GM21381 (cell line): ENCODE measurements at regions not wholly inside any gene's neighbourhood (a gene's known extent, or its start where the extent isn't known, plus 50 kb on each side); places are given as distances from the start of the nearest gene placed in this dataset.
"Not testable (repeated sequence)": the region's sequence is repeated elsewhere in the genome, so short reads cannot be mapped to it uniquely, and the experiment has no call there.

ENCODE experiments used
- ATAC-seq: cut with Tn5 transposase; IDR thresholded peaks from one replicate; pipeline ENCODE4 v1.9.1; 2021; ENCODE audit warnings: mild to moderate bottlenecking, moderate library complexity; ENCODE audit not compliant: unreplicated experiment

DNA sequence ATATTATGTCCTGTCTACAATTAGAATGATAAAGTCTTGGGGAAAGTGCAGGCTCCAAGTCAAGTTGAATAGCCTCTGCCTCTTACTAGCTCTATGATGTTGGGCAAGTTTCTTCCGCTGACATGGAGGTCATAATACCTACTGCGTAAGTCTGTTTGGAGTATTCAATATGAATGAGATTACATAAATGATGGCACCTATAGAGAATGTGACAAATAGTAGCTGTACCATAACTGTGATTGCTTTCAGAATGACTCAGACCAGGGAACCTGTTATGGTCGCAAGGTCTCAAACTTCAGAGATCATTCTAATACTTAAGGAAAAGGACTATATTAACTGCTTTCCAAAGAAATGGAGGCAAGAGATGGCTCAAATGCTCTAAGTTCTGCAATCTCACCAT is 94.0 kb upstream of the ABCA1 start:
- no peak for ATAC-seq

DNA sequence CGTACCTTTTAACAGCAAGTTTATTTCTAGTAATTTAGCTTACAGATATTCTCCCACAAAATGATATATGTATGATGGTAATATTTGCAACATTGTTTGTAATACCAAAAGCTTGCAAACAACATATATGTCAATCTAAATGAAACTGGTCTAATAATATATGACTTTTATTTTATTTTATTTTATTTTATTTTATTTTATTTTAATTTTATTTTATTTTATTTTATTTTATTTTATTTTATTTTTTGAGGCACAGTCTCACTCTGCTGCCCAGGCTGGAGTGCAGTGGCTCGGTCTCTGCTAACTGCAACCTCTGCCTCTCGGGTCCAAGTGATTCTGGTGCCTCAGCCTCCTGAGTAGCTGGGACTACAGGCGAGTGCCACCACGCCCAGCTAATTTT is 94.6 kb upstream of the ABCA1 start:
- ATAC-seq: not testable (repeated sequence)

DNA sequence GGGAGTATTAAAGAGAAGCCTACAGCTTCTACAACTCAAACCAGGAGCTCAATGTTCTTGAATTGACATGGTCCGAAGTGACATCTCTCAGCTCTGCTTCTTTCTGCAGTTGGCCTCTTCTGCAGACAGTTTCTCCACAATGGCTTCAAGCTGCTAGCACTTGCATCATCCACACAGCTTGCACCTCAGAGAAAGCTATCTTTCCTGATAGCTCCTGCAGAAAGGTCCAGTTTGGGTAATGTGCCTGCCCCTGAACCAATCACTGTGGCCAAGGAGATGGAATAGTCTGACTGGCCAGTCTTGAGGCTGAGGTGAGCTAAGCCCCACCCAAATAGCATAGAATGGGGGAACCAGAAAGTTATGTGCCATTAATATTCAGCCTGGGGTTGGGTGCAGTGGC is 95.8 kb upstream of the ABCA1 start:
- no peak for ATAC-seq

DNA sequence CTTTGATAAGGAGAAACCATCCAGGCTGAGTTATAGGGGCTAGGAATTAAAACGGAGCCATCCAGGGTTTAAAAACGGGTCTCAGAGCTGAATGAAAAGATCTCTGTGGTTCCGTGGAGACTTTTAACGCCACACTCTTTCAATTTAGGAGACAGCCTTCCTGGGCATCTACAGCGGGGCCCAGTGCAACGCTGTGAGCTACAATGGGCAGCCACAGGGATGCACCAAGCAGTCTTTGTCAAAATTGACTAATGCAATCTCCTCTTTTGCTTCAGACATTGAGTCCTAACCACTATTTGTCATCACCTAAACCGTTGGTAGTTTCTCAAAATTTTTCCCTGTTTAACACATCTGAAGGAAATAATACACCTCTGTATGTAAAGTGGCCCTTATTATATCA is 96.6 kb upstream of the ABCA1 start:
- no peak for ATAC-seq

DNA sequence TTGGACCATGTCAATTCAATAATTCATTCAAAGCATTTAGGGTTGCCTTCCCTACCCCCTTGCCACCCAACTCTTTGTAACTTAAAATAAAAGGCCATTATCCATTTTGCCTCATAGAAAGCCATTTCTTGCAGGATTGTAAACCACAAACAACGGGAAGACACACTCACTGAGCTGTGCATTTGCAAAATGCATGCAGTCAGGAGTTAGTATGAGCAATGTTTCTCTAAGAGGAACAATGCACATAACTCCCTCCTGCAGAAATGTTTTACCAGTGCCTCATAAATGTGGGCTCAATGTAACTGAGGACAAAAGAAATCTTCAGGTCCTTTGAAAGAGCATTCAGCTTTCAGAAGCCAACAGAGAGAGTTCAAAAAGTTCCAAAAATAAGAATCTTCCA is 98.5 kb upstream of the ABCA1 start:
- ATAC-seq: no peak

DNA sequence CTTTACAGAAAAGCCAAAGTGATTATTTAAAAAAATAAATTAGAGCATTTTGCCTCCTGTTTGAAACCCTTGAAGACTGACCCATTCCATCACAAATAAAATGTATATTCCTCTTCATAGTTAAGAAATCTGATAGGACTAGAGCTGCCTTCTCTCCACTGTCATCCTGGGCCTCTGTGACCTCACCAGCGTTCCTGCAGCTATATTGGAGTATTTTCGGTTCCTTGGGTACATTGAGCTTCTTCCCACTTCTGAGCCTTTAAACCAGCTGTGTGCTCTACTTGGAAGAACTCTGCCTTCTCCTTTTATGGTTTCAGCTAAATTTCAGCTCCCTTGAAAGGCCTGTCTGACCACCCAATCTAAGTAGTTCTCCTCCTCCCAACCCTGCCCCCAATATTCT is 99.1 kb upstream of the ABCA1 start:
- ATAC-seq: no peak

DNA sequence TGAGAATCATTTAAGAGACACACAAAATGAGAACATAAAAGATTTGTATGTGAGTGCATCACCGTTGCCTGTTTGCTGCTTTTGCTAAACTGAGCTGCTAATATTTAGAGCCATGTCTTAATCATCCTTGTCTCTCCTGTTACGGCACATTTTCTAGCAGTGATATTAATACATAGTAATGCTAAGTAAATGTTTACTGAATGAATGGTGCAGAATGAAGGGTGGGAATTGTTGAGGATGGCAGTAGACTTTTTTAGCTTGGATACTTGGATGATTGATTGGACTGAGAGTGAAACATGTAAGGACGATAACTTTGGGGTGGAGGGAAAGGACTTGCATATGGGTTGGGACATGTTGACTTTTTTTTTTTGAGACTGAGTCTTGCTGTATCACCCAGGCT is 102.3 kb upstream of the ABCA1 start:
- no peak for ATAC-seq

DNA sequence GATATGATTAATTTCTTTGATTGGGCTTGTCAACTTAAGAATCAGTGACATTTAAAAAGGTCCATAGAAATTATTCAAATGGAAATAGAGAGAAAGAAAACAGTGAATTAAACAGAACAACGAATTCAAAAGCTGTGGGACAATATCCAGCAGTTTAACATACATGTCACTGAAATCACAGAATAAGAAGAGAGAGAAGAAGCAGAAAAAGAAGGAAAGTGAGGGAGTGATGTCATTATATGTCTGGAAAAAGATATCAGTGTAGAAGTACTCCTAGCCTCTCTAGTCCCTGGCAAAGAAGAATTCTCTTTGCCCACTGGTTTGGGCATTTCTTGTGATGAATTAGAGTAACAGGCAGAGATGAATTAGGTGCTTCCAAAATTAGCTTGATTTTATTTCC is 109.2 kb upstream of the ABCA1 start:
- ATAC-seq: no peak

DNA sequence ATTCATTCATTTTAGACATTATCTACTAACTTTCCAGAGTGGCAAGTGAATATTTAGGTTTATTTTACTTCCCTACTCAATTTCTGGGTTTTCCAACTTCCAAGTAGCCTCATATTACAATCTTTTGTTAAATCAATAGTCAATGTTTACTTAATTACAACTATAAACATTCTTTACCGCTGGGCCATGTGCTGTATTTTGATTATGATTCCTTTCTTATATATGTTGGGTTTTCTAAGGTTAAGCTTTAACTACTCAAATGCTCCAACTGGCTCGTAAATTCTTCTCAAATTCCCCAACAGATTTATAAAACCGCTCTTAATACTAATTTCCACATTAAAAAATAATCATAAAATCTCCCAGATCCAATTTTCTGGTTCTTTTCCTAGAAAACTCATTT is 110.1 kb upstream of the ABCA1 start:
- no peak for ATAC-seq

DNA sequence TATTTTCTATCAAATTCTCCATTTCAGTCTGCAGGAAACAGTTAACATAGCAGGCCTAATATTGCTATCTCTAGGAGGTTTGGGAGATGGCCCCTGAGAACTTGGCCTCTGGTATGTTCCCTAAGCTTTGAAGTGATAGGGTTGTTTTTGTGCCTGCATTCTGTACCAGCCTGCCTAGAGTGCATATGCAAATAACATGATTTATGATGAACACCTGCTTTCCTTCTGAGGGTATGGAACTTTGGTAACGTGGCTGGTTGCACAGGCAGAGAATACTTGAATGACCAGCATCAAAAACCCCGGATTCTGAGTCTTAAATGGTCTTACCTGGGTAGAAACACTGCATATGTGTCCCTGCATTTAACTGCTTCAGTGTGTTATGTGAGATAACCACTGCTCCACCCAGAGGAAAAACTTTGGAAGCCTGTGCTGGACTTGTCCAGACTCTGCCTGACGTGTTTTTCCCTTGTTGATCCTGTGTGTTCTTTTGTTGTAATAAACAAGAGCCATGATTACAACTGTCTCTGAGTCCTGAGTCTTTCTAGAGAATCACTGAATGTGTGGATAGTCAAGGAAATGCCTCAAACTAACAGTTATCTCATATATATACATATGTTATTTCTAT is 111.3 kb upstream of the ABCA1 start:
- ATAC-seq: no peak

DNA sequence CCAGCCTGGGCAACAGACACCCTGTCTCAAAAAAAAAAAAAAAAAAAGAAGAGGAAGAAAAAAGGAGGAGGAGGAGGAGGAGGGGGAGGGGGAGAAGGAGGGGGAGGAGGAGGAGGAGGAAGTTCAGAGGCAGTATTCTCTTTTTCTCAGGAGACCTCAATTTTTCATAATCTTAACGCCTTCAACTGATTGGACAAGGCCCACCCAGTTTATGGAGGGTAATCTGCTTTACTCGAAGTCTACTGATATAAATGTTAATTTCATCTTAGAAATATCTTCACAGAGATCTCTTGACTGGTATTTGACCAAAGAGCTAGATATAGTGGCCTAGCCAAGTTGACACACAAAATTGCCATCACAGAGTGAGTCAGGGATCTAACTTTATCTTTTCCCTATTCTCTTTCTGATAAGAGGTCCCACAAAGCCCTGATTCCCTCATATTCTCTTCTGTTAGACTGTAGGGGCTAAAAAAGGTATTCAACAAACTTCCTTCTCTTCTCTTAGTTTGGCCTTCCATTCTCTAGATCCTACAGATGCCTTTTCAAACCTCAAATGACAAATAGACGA is 115.5 kb upstream of the ABCA1 start:
- no peak for ATAC-seq

DNA sequence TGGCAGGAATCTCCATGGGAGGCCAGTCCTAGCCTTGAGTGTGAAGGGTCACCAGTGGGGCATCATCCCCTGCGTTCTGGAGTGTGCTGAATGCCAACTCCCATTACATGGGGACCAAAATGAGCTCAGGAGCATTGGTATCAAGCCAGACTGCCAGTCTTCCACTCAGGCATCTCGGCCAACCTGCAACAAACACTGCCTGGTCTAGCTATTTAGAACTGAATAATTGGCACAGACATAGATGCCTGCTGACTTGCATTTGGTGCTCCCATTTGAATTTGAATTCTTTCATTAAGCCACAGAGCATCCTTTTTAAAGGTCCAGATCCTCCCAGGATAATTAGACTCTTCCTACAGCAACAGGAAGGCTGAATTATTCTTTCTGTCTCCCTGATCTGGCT is 116.6 kb upstream of the ABCA1 start:
- ATAC-seq: no peak

DNA sequence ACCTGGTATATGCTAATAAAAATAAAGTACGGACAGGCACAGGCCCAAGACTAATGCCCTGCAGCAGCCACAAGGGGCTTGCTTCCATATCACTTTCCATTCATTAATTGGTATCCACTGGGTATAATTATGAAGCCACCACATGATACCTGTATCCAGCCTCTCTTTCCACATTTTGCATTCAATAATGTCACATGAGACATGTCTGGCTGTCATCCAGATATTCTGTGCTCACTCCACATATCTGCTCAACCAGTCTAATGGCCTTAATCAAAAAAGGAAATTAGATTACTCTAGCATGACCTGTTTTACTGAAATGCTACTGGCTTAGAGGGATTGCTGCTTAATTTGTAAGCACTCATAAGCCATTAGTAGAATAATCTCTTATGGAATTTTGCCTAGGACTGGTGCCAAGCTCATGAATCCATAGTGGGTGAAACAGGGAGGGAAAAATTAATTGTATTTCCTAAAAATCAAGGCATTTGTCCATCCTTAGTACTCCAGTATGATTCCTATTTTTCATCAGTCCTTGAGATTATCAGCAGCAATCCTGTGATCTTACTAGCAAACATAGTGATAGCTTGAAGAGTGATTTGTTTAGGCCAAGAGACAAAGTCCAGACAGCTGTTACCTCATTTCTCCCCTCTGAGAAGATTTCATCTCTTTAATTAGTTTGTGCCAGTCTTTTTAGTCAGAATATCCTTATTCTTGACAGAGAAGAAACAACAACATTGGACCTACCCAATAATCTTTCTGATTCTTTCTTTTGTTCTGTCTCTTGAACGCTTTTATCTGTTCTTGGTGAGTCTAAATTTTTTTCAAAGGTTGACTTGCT is 119.2 kb upstream of the ABCA1 start:
- ATAC-seq: no peak

DNA sequence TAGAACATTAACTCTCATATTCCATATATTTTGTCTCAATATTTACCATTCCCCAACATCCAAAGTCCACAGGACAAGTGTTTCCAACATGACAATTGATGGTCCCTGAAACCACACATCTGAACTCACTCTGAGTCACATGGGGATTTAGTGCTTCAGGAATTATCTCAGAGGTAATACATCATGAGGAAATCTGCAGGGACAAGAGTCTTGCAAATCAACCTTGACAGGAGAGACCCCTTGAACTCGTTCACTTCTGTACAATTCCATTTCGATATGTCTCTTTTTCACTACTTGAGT is 119.7 kb upstream of the ABCA1 start:
- ATAC-seq: no peak

DNA sequence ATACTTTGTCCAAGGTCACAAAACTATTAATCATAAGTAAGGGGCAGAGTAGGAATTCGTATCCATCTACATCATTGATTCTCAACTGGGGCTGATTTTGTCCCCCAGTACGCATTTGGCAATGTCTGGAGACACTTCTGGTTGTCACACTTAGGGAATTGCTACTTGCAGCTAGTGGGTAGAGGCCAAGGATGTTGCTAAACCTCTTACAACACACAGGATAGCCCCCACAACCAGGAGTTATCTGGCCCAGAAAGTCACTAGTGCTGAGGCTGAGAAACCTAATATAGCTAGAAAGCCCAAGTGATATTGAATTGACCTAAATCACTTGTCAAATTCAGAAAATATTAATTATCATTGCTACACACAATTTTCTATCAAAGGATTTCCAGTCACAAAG is 120.4 kb upstream of the ABCA1 start:
- no peak for ATAC-seq

DNA sequence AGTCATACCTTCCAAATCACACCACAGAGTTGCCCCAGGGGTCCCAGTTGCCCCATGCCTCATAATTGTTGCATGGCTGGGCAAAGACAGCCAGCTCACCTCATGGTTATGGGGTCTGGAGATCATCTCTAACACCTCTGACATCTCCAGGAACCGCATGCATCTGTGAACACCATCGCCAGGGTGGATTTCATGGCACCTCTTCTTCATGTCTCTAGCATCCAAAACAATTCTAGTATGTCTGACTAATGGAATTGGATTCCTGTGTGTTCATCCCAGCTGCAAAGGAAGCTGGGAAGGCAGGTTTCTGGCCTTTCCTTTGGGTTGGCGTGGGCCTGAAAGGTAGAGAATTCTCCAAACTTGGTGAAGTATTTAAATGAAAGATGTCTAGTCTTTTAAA is 122.3 kb upstream of the ABCA1 start:
- no peak for ATAC-seq

DNA sequence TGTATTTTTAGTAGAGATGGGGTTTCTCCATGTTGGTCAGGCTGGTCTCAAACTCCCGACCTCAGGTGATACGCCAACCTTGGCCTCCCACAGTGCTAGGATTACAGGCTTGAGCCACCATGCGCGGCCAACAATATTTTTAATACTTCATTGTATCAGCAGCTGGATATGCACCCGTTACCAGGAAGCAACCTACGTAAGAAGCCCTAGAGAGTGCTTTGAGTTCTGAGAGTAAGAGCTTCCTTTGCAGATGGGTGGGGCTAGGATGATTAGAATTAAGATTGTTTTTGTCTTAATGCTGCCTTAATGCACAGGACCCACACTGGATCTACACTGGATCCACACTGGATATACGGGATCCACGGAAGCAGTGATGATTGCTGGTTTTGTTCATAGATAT is 123.9 kb upstream of the ABCA1 start:
- no peak for ATAC-seq

DNA sequence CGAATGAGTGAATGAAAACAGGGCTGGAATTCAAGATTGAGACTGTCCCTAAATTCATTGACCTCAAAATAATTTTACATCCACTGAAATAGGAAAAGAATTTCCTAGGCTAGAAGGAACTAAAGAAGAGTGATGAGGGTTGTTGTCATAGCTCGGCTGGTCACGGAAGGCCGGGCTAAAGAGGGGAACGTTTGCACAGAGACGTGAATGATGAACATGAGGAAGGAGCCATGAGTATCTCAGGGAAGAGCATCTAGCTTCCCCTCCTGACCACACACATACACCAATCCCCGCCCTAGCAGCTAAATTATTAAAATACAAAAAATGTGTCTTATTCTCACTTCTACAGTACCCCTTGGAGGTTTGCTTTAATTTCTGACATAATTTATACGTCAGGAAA is 124.4 kb upstream of the ABCA1 start:
- ATAC-seq: no peak

DNA sequence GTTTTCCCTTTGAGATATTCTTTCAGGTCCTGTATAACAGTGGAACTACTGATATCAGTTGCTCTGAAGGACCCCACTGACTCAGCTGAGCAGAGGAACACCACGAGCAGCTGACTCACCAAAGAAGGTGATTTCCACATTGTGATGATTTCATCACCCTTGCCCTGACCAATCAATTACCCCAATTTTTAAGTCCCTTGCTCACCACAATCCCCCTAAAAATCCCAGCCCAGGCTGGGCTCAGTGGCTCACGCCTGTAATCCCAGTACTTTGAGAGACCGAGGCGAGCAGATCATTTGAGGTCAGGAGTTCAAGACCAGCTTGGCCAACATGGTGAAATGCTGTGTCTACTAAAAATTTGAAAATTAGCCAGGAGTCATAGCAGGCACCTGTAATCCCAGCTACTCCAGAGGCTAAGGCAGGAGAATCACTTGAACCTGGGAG is 125.3 kb upstream of the ABCA1 start:
- ATAC-seq: peak; percentile 83

DNA sequence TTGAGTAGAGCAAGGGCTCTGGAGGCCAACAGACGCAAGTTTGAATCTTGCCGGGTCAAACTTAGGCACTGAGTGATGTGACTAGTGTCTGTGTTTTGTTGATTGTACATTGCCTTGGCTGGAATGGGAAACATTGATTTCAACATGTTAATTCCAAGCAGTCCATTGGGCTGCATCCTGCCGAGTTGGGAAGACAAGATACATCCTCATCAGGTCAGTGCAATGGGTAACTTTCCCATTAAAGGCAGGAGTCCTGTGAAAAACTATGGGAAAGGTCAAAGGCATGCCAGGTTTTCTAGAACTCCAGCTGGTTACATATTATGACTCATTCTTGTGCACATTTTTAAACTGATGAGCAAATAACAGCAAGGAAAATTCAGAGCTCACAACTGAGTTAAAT is 126.5 kb upstream of the ABCA1 start:
- ATAC-seq: no peak

DNA sequence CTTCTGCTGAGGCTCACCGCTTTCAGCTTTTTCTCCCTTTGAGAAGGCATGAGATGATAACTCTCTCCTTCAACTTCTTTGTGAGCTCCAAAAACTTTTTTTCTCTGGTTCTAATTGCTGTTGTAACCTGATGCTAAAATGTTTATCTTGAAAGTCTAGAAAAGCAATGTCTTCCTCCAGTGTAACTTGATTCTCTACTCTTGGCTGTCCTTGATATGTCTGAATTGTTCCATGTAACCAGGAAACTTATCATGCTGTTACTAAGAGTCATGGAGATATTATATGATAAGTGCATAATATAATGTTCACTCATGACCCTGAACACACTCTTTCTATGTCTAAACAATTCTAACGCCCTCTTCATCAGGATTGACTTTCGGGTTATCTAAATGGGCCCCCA is 128.0 kb upstream of the ABCA1 start:
- no peak for ATAC-seq

DNA sequence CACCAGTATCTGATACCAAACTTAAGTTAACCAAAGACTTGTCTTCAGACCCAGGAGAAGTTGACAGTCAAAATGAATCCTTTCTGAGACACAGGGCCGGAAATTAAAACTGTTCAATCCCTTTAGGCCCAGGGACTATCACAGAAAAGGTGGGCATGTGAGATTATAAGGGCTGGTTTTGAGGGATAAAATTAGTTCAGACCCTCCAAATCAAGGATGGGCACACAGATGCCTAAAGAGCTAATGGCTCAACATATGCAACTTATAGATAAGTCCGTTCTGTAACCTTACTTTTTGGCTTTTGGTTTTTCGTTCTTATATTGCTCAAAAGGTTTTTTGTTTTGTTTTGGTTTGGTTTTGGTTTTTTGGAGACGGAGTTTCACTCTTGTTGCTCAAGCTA is 129.6 kb upstream of the ABCA1 start:
- no peak for ATAC-seq

DNA sequence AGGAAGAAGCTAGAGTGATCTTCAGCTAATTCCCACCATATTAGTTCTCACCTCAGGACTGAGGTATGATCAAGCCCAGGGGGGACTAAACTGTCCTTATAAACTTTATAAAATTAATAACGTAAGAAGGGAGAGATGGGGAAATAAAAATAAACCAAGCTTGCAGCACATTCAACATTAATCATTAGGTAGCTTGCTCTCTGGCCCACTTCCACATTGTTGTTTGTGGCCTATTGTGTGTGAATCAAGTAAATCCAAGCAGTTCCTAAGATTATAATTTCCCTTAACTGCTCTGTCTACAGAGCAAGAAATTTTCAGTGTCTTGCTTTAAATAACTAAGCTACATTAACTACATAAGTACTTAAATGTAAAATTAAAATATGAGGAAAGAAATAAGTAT is 131.3 kb upstream of the ABCA1 start:
- no peak for ATAC-seq
